ENCODE measurements at regions not wholly inside any gene's neighbourhood (a gene's known extent, or its start where the extent isn't known, plus 50 kb on each side); places are given as distances from the start of the nearest gene placed in this dataset.

DNA sequence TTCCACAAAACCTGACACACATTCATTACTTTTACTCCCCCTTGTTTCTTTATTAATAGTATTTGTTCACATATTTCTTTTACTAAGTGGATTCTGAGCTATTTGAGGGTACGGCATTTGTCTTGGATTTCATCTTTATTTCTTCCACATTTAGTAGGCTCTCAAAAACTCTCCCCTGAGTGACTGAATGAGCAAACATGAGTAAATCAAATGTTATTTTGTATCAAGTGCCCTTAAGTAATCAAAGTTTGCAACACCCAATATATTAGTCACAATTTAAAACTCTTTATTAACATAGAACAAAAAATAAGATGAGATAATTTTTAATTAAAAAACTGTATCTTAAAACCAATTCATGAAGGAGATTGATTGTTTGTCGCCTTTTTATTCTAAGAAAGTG, 1101.9 kb upstream of the TENM4 start:
- Histone ChIP-seq H3K9me3 (ENCODE audit: control insufficient read depth, low read length) (no peaks in the 10 kb centered on the region), H3K27me3 (ENCODE audit: control insufficient read depth, insufficient read depth) (no peaks in the 10 kb centered on the region), H3K4me1 (ENCODE audit: control insufficient read depth, insufficient read depth, low read length) (no peaks in the 10 kb centered on the region), H3K27ac (ENCODE audit: low read length) (no peak overlapping the region), H3K4me3 (ENCODE audit: low read length) (no peak overlapping the region)
- WGBS: 83% methylated on average over 2 of the region's 2 CpGs
- no peak for DNase-seq
- no peak for ATAC-seq
- intact Hi-C loops (cut with DNase I): no loop called here

DNA sequence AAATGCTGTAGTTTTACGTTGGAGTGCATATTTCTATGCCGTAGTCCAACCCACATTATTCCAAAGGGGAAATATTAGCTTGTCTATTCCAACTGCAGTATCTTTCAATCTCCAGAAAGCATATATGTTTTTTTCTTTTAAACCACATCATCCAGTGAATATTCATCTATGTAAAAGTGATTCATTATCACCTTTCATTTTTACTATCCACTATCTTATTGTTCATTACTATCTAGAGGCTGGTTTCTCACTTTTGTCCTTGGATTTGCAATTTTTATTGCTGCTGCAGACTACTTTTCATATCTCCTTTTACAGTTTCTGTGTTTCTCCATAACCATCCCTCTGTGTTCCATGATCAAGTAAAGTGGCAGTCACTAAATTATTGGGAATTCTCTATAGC, 1097.2 kb upstream of the TENM4 start:
- Histone ChIP-seq H3K27me3 (ENCODE audit: control insufficient read depth, insufficient read depth) (no peaks in the 10 kb centered on the region), H3K27ac (ENCODE audit: low read length) (no peak overlapping the region), H3K9me3 (ENCODE audit: control insufficient read depth, low read length) (no peaks in the 10 kb centered on the region), H3K4me1 (ENCODE audit: control insufficient read depth, insufficient read depth, low read length) (no peaks in the 10 kb centered on the region), H3K4me3 (ENCODE audit: low read length) (no peak overlapping the region)
- DNase-seq (no peak), ATAC-seq (no peak)
- WGBS: 78% methylated on average over 2 of the region's 2 CpGs
- intact Hi-C loops (cut with DNase I): no loop called here

DNA sequence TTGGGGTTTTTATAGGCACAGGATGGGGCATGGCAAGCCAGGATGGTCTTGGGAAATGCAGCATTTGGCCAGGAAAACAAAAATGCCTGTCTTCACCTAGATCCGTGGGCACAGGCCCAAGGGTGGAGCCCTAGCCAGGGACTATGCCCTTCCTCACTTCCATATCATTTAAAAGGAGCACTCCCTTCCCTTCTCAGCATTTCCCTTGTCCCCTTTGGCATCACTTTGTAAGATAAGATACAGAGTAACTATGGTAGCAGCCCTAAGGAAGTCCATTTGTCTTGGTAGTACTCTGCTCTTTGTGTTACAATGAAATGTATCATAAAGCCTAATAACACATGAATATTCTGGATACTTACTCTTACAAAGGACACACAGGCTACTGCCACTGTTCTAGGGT, 1092.6 kb upstream of the TENM4 start:
- Histone ChIP-seq H3K27me3 (ENCODE audit: control insufficient read depth, insufficient read depth) (no peaks in the 10 kb centered on the region), H3K27ac (ENCODE audit: low read length) (no peak overlapping the region), H3K4me1 (ENCODE audit: control insufficient read depth, insufficient read depth, low read length) (no peaks in the 10 kb centered on the region), H3K4me3 (ENCODE audit: low read length) (no peak overlapping the region), H3K9me3 (ENCODE audit: control insufficient read depth, low read length) (no peaks in the 10 kb centered on the region)
- 65% methylated on average over 1 of the region's 1 CpG for WGBS
- intact Hi-C loops (cut with DNase I): no loop called here
- ATAC-seq: peak in 1 of 2 donors; percentile 61
- DNase-seq: peak in 1 of 3 donors; percentile 55

DNA sequence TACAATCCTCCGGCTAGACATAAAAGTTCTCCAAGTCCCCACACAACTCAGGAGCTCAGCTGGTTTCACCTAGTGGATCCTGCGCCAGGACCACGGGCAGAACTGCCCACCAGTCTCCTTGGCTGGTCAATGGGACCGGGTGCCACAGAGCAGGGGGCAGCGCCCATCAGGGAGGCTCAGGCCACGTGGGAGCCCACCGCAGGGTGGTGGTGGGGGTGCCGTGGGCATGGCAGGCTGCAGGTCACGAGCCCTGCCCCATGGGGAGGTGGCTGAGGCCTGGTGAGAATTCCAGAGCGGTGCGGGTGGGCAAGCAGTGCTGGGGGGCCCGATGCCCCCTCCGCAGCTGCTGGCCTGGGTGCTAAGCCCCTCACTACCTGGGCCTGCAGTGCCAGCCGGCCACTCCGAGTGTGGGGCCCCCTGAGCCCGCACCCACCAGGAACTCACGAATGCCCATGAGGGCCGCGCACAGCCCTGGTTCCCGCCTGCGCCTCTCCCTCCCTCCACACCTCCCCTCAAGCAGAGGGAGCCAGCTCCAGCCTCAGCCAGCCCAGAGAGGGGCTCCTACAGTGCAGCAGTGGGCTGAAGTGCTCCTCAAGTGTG, 1091.9 kb upstream of the TENM4 start:
- no peaks in the 10 kb centered on the region for H3K27me3 ChIP-seq (ENCODE audit: control insufficient read depth, insufficient read depth)
- intact Hi-C loops (cut with DNase I): no loop called here
- H3K9me3 ChIP-seq (ENCODE audit: control insufficient read depth, low read length): no peaks in the 10 kb centered on the region
- ATAC-seq (no peak), DNase-seq (peak in 1 of 3 donors; percentile 43)
- H3K27ac ChIP-seq (ENCODE audit: low read length): no peak overlapping the region
- H3K4me3 ChIP-seq (ENCODE audit: low read length): no peak overlapping the region
- H3K4me1 ChIP-seq (ENCODE audit: control insufficient read depth, insufficient read depth, low read length): no peaks in the 10 kb centered on the region
- 92% methylated on average over 21 of the region's 21 CpGs for WGBS

- ATAC-seq: no peak
- Histone ChIP-seq H3K9me3 (ENCODE audit: control insufficient read depth, low read length) (no peaks in the 10 kb centered on the region), H3K27ac (ENCODE audit: low read length) (no peak overlapping the region), H3K4me1 (ENCODE audit: control insufficient read depth, insufficient read depth, low read length) (no peaks in the 10 kb centered on the region), H3K4me3 (ENCODE audit: low read length) (no peak overlapping the region), H3K27me3 (ENCODE audit: control insufficient read depth, insufficient read depth) (no peaks in the 10 kb centered on the region)
- WGBS: 62% methylated on average over 4 of the region's 4 CpGs
- no peak for DNase-seq
- intact Hi-C loops (cut with DNase I): no loop called here
Measured at GRCh38 chr11:80529726-80530125, 1088.9 kb upstream of the TENM4 start.

DNA sequence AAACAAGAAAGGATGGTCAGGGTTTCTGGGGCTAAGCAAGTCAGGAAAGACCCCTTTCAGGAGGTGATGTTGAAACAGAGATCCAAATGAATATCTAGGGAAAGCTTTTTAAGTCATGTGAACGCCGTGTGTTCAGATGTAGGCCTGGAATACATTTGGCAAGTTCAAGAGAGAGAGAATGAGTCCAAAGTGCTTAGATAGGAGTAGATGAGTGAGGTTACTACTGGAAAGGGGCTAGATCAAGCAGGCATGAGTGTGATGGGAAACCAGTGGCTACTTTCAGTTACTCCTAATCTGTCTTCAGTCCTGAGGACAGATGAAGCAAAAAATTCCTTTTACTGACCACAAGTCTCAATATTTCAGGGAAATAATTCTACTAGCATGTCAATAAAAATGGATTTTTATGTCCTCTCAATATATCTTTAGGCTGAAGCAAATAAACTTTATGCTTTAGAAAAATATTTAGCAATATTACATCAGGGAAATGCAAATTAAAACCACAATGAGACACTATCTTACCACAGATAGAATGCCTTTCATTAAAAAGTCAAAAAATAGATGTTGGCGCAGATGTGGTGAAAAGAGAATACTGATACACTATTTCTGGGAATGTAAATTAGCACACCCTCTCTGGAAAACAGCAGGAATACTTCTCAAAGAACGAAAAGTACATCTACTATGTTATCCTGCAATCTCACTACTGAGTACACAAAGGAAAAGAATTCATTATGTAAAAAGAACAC, 1085.0 kb upstream of the TENM4 start:
- no peak for DNase-seq
- Histone ChIP-seq H3K9me3 (ENCODE audit: control insufficient read depth, low read length) (no peaks in the 10 kb centered on the region), H3K4me1 (ENCODE audit: control insufficient read depth, insufficient read depth, low read length) (no peaks in the 10 kb centered on the region), H3K4me3 (ENCODE audit: low read length) (no peak overlapping the region), H3K27me3 (ENCODE audit: control insufficient read depth, insufficient read depth) (no peaks in the 10 kb centered on the region), H3K27ac (ENCODE audit: low read length) (no peak overlapping the region)
- no peak for ATAC-seq
- intact Hi-C loops (cut with DNase I): no loop called here
- 66% methylated on average over 4 of the region's 4 CpGs for whole genome bisulfite sequencing

DNA sequence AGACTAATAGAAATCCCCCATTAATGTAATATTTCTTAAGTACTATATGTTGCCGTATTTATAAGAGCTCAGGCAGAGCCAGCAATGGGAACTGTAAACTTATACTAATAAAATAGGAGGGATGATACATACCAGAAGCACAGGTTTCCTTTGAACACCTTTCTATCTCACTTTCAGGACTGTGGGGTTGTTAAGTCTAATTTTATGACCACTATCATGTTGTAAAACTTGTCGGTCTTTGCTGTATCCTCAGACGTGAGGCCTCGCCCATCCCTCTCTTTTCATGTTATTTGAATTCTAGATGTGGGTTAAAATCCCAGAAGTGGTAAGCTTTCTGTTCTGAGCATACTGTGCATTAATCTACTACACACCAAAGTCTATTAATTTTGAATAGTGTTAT, 1083.5 kb upstream of the TENM4 start:
- Histone ChIP-seq H3K27ac (ENCODE audit: low read length) (no peak overlapping the region), H3K9me3 (ENCODE audit: control insufficient read depth, low read length) (no peaks in the 10 kb centered on the region), H3K4me3 (ENCODE audit: low read length) (no peak overlapping the region), H3K27me3 (ENCODE audit: control insufficient read depth, insufficient read depth) (no peaks in the 10 kb centered on the region), H3K4me1 (ENCODE audit: control insufficient read depth, insufficient read depth, low read length) (no peaks in the 10 kb centered on the region)
- intact Hi-C loops (cut with DNase I): no loop called here
- ATAC-seq (no peak), DNase-seq (no peak)
- 80% methylated on average over 4 of the region's 4 CpGs for WGBS

GRCh38 chr11:80523057-80523456, 1082.2 kb upstream of the TENM4 start:
- H3K4me3 ChIP-seq (ENCODE audit: low read length): no peak overlapping the region
- no peak for ATAC-seq
- H3K9me3 ChIP-seq (ENCODE audit: control insufficient read depth, low read length): no peaks in the 10 kb centered on the region
- intact Hi-C loops (cut with DNase I): no loop called here
- H3K27ac ChIP-seq (ENCODE audit: low read length): no peak overlapping the region
- no peaks in the 10 kb centered on the region for H3K4me1 ChIP-seq (ENCODE audit: control insufficient read depth, insufficient read depth, low read length)
- no peak for DNase-seq
- WGBS: 79% methylated on average over 1 of the region's 1 CpG
- no peaks in the 10 kb centered on the region for H3K27me3 ChIP-seq (ENCODE audit: control insufficient read depth, insufficient read depth)

DNA sequence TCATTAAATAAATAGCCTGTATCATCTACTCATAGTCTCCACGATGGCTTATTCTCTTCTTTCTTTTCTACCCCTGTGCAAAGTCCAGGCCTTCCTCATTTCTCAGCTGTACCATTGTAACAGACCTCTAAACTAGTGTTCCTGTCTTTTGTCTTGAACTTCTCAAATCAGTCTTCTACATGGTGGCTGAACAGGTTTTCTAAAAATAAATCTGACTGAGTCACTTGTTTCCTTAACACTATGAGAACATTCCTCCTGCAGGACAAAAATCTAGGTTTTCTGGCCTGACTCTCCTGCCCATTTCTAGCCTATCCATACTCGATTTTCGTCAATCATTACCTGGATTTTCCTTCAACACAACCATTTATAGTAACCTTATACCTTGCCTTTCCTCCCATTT, 1080.8 kb upstream of the TENM4 start:
- Histone ChIP-seq H3K27ac (ENCODE audit: low read length) (no peak overlapping the region), H3K9me3 (ENCODE audit: control insufficient read depth, low read length) (no peaks in the 10 kb centered on the region), H3K4me1 (ENCODE audit: control insufficient read depth, insufficient read depth, low read length) (no peaks in the 10 kb centered on the region), H3K4me3 (ENCODE audit: low read length) (no peak overlapping the region), H3K27me3 (ENCODE audit: control insufficient read depth, insufficient read depth) (no peaks in the 10 kb centered on the region)
- DNase-seq (no peak), ATAC-seq (no peak)
- 70% methylated on average over 3 of the region's 3 CpGs for WGBS
- intact Hi-C loops (cut with DNase I): no loop called here

DNA sequence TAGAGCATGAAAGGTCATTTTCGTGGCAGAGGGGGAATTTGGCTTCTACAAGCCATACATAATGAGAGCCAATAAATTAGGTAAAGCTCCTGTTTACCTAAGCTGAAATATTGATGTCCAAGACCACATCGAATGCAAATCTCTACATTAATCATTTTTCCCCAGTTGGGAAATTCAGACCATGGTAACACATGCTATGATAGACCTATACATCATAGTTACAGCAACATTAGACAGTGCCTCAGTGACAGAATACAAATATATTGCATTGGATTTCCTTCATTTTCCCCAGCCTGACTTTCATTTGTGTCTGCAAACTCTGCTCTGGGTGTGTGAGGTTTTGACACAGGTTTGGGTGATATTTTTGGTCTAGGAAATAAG, 1079.7 kb upstream of the TENM4 start:
- intact Hi-C loops (cut with DNase I): no loop called here
- H3K4me1 ChIP-seq (ENCODE audit: control insufficient read depth, insufficient read depth, low read length): no peaks in the 10 kb centered on the region
- 63% methylated on average over 2 of the region's 2 CpGs for WGBS
- H3K27me3 ChIP-seq (ENCODE audit: control insufficient read depth, insufficient read depth): no peaks in the 10 kb centered on the region
- H3K4me3 ChIP-seq (ENCODE audit: low read length): no peak overlapping the region
- DNase-seq (no peak), ATAC-seq (no peak)
- no peaks in the 10 kb centered on the region for H3K9me3 ChIP-seq (ENCODE audit: control insufficient read depth, low read length)
- no peak overlapping the region for H3K27ac ChIP-seq (ENCODE audit: low read length)

GRCh38 chr11:80519596-80520506, 1079.0 kb upstream of the TENM4 start:
- no peak for DNase-seq
- no peak for ATAC-seq
- H3K9me3 ChIP-seq (ENCODE audit: control insufficient read depth, low read length): no peaks in the 10 kb centered on the region
- 58% methylated on average over 7 of the region's 7 CpGs for WGBS
- no peaks in the 10 kb centered on the region for H3K27me3 ChIP-seq (ENCODE audit: control insufficient read depth, insufficient read depth)
- H3K27ac ChIP-seq (ENCODE audit: low read length): no peak overlapping the region
- no peak overlapping the region for H3K4me3 ChIP-seq (ENCODE audit: low read length)
- no peaks in the 10 kb centered on the region for H3K4me1 ChIP-seq (ENCODE audit: control insufficient read depth, insufficient read depth, low read length)
- intact Hi-C loops (cut with DNase I): no loop called here
